C4-2B (cell line): ENCODE measurements at regions not wholly inside any gene's neighbourhood (a gene's known extent, or its start where the extent isn't known, plus 50 kb on each side); places are given as distances from the start of the nearest gene placed in this dataset.

Experiments
- ZFX ChIP-seq: fragments of 450-650 bp; IDR thresholded peaks from 2 replicates; pipeline ENCODE4 v1.6.1; 2017
- TF ChIP-seq, protein P1 (sequence below): fragments of 450-650 bp; conservative IDR thresholded peaks from 2 replicates; pipeline ENCODE4 v1.5.1; 2017; ENCODE audit warnings: mild to moderate bottlenecking

GRCh38 chr20:10922506-10922905 is 248.7 kb upstream of the JAG1 start:
- TF ChIP-seq, protein P1, sequence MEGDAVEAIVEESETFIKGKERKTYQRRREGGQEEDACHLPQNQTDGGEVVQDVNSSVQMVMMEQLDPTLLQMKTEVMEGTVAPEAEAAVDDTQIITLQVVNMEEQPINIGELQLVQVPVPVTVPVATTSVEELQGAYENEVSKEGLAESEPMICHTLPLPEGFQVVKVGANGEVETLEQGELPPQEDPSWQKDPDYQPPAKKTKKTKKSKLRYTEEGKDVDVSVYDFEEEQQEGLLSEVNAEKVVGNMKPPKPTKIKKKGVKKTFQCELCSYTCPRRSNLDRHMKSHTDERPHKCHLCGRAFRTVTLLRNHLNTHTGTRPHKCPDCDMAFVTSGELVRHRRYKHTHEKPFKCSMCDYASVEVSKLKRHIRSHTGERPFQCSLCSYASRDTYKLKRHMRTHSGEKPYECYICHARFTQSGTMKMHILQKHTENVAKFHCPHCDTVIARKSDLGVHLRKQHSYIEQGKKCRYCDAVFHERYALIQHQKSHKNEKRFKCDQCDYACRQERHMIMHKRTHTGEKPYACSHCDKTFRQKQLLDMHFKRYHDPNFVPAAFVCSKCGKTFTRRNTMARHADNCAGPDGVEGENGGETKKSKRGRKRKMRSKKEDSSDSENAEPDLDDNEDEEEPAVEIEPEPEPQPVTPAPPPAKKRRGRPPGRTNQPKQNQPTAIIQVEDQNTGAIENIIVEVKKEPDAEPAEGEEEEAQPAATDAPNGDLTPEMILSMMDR: no peak
- no peak for TF ChIP-seq ZFX
